ENCODE measurements at regions not wholly inside any gene's neighbourhood (a gene's known extent, or its start where the extent isn't known, plus 50 kb on each side); places are given as distances from the start of the nearest gene placed in this dataset.

DNA sequence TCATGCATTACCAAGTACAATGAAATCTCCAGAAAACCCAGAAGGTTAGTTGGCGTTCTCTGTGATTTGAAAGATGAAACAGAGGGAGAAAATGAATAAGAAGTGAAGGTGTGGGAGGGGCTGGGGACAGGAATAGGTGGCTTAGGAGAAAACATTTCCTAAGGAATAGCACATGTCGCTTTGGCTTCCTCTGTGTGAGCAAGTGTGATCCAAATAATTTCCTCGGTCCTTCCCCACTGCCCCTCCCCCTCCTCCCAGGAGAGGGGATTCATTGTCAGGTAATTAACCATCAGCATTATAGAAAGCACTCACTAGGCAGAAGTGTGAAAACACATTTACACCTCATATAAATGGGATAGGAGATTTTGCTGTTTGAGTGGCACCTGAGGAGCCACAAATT is 105.5 kb downstream of the NUF2 start:
- Histone ChIP-seq H2BK15ac (ENCODE audit: low read depth, low read length) (no peak overlapping the region), H3K9me3 (ENCODE audit: control insufficient read depth, insufficient read depth, low read length) (no peaks in the 10 kb centered on the region), H2BK120ac (ENCODE audit: low read depth, low read length) (no peak overlapping the region), H2AFZ (replicated peaks; ENCODE audit: low read length, poor library complexity) (no peak overlapping the region), H3K56ac (ENCODE audit: extremely low read depth, insufficient read depth, low read length) (no peak overlapping the region), H4K5ac (ENCODE audit: low read depth, low read length) (no peak overlapping the region), H3K27me3 (ENCODE audit: control insufficient read depth, insufficient read depth, low read length) (no peaks in the 10 kb centered on the region), H3K27ac (ENCODE audit: insufficient read depth, low read length) (no peak overlapping the region), H3K9me1 (ENCODE audit: insufficient read depth, low read length) (no peaks in the 10 kb centered on the region), H2AK9ac (replicated peaks; ENCODE audit: low read depth, low read length, poor library complexity) (no peak overlapping the region), H3K4me1 (ENCODE audit: control insufficient read depth, insufficient read depth, low read length) (no peaks in the 10 kb centered on the region), H3K4me3 (ENCODE audit: insufficient read depth, low read depth, low read length) (no peak overlapping the region), H4K20me1 (ENCODE audit: insufficient read depth, low read length) (no peaks in the 10 kb centered on the region), H3K79me1 (ENCODE audit: low read depth in 1 of 2, low read length in 2 of 2) (no peaks in the 10 kb centered on the region), H2BK5ac (ENCODE audit: low read depth, low read length, poor library complexity, severe bottlenecking) (no peak overlapping the region), H3K23ac (ENCODE audit: low read depth, low read length) (no peak overlapping the region), H3K4ac (ENCODE audit: low read depth, low read length) (no peak overlapping the region), H2AK5ac (ENCODE audit: low read depth, low read length) (no peak overlapping the region), H2BK20ac (ENCODE audit: low read depth, low read length) (no peak overlapping the region), H3K4me2 (ENCODE audit: low read depth, low read length) (no peak overlapping the region), H3K14ac (replicated peaks; ENCODE audit: low read depth, low read length) (no peak overlapping the region), H3K36me3 (ENCODE audit: control insufficient read depth, insufficient read depth, low read length) (no peaks in the 10 kb centered on the region), H4K91ac (ENCODE audit: insufficient read depth, low read depth, low read length) (no peak overlapping the region), H4K8ac (ENCODE audit: low read depth in 2 of 2, low read length in 2 of 2) (no peak overlapping the region), H3K18ac (ENCODE audit: low read depth, low read length) (no peak overlapping the region), H3K9ac (ENCODE audit: low read depth, low read length) (no peak overlapping the region)
- no CpG with 5 or more reads among the region's 3 CpGs for WGBS, 2 experiments (ENCODE audit: extremely low coverage in 2 of 2, insufficient read length in 1 of 2)
- DNase-seq (no peak), ATAC-seq (ENCODE audit: low read depth) (no peak)
- no TSS peak for BruUV-seq (replicated peaks)
- TF ChIP-seq BHLHE40 (IDR thresholded peaks at IDR 0.05; ENCODE audit: low read depth, low read length): no peak
- no peak for TF ChIP-seq CHD1 (IDR thresholded peaks at IDR 0.05; ENCODE audit: low read depth, low read length)
- TF ChIP-seq, protein P1, sequence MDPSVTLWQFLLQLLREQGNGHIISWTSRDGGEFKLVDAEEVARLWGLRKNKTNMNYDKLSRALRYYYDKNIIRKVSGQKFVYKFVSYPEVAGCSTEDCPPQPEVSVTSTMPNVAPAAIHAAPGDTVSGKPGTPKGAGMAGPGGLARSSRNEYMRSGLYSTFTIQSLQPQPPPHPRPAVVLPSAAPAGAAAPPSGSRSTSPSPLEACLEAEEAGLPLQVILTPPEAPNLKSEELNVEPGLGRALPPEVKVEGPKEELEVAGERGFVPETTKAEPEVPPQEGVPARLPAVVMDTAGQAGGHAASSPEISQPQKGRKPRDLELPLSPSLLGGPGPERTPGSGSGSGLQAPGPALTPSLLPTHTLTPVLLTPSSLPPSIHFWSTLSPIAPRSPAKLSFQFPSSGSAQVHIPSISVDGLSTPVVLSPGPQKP (IDR thresholded peaks at IDR 0.05; ENCODE audit: borderline replicate concordance, low read depth, low read length): no peak
- no peak for TF ChIP-seq NFE2L2 (IDR thresholded peaks at IDR 0.05; ENCODE audit: low read depth, low read length)
- TF ChIP-seq CEBPB (IDR thresholded peaks at IDR 0.05; ENCODE audit: low read depth, low read length): no peak
- dilution Hi-C loops (cut with HindIII; ENCODE audit: low sequenced_read_pairs, unreplicated experiment) (no loop called here), in situ Hi-C loops (cut with MboI; ENCODE audit: low sequenced_read_pairs) (no loop called here), intact Hi-C loops (cut with micrococcal nuclease) (no loop called here)
- CTCF ChIA-PET: no interaction called here
- POLR2A ChIA-PET (ENCODE audit: unreplicated experiment): no interaction called here

Measured in IMR-90 (cell line).